Peyer's patch (tissue), 4 donors: ENCODE measurements at regions not wholly inside any gene's neighbourhood (a gene's known extent, or its start where the extent isn't known, plus 50 kb on each side); places are given as distances from the start of the nearest gene placed in this dataset.
"Not testable (repeated sequence)": the region's sequence is repeated elsewhere in the genome, so short reads cannot be mapped to it uniquely, and the experiment has no call there.

Source experiments
- DNase-seq, 3 donors: peaks; one replicate each; pipeline ENCODE4 v3.0.0-alpha.2; 2017 to 2019
- H3K27ac ChIP-seq, 4 donors: fragments of 200-600 bp; sonication (generic); one replicate each; pipeline ENCODE4 v1.5.1; 2016 to 2019
- H3K27me3 ChIP-seq, 2 donors: fragments of 200-600 bp; sonication (generic); one replicate each; pipeline ENCODE4 v1.5.1; 2019
- H3K36me3 ChIP-seq, 3 donors: fragments of 200-600 bp; sonication (generic); one replicate each; pipeline ENCODE4 v1.5.1; 2016 to 2019
- H3K4me1 ChIP-seq, 4 donors: fragments of 200-600 bp; sonication (generic); one replicate each; pipeline ENCODE4 v1.5.1; 2016 to 2019
- H3K4me3 ChIP-seq, 4 donors: fragments of 200-600 bp; sonication (generic); 1 replicate in 3 of 4; 2 replicates in 1 of 4; pipeline ENCODE4 v1.5.1; 2016 to 2019; ENCODE audit warnings: mild to moderate bottlenecking in 1 of 4
- H3K9me3 ChIP-seq, 4 donors: fragments of 200-600 bp; sonication (generic); one replicate each; pipeline ENCODE4 v1.5.1; 2016 to 2019; ENCODE audit warnings: mild to moderate bottlenecking in 1 of 4
- CTCF ChIP-seq, 6 experiments: fragments of 450-650 bp in 4 of 6; fragments of 200-600 bp in 2 of 6; sonication (generic) in 1 of 6; IDR thresholded peaks; one replicate each; pipeline ENCODE4 v1.5.1; 2017 to 2019; ENCODE audit warnings: antibody characterized with exemption in 6 of 6, mild to moderate bottlenecking in 3 of 6, moderate library complexity in 1 of 6

- not testable (repeated sequence) for H3K27me3 ChIP-seq, H3K36me3 ChIP-seq, H3K27ac ChIP-seq, H3K9me3 ChIP-seq, H3K4me1 ChIP-seq, H3K4me3 ChIP-seq, DNase-seq
Measured at GRCh38 chr5:177892357-177892665, 103.7 kb downstream of the PROP1 start.

GRCh38 chr5:177891547-177892356, 104.3 kb downstream of the PROP1 start:
- not testable (repeated sequence) for H3K27ac ChIP-seq, H3K9me3 ChIP-seq, H3K36me3 ChIP-seq, H3K27me3 ChIP-seq, H3K4me1 ChIP-seq, H3K4me3 ChIP-seq
- peak in 1 of 6 experiments; percentile 37 for TF ChIP-seq CTCF (IDR thresholded peaks at IDR 0.05)
- DNase-seq, result peak in 1 of 3 donors; percentile 48

GRCh38 chr5:177883295-177883694, 100.6 kb upstream of the FAM153A start:
- not testable (repeated sequence) for H3K4me1 ChIP-seq, H3K36me3 ChIP-seq, H3K27ac ChIP-seq, H3K4me3 ChIP-seq, H3K9me3 ChIP-seq, H3K27me3 ChIP-seq, DNase-seq

- not testable (repeated sequence) for H3K27me3 ChIP-seq, H3K4me1 ChIP-seq, H3K27ac ChIP-seq, H3K36me3 ChIP-seq, DNase-seq, H3K9me3 ChIP-seq
- peak overlapping the region in 3 of 4 donors; percentile 30 to 53 (median 50) for H3K4me3 ChIP-seq
Measured at GRCh38 chr5:177875900-177876238, 93.2 kb upstream of the FAM153A start.

GRCh38 chr5:177875013-177875899, 92.6 kb upstream of the FAM153A start:
- not testable (repeated sequence) for DNase-seq, H3K9me3 ChIP-seq, H3K36me3 ChIP-seq, H3K27ac ChIP-seq, H3K27me3 ChIP-seq, H3K4me1 ChIP-seq
- H3K4me3 ChIP-seq, result peak overlapping the region in 3 of 4 donors; percentile 30 to 53 (median 50)

- not testable (repeated sequence) for H3K27me3 ChIP-seq, H3K36me3 ChIP-seq, H3K9me3 ChIP-seq, H3K4me1 ChIP-seq, DNase-seq, H3K27ac ChIP-seq, H3K4me3 ChIP-seq
Measured at GRCh38 chr5:177863822-177864446, 81.2 kb upstream of the FAM153A start.

- not testable (repeated sequence) for H3K27me3 ChIP-seq, H3K36me3 ChIP-seq, H3K27ac ChIP-seq, H3K9me3 ChIP-seq, H3K4me3 ChIP-seq, DNase-seq, H3K4me1 ChIP-seq
Measured at GRCh38 chr5:177857642-177858200, 75.0 kb upstream of the FAM153A start.

GRCh38 chr5:177856474-177856873, 73.8 kb upstream of the FAM153A start:
- H3K36me3 ChIP-seq, H3K4me3 ChIP-seq, H3K4me1 ChIP-seq, H3K9me3 ChIP-seq, H3K27ac ChIP-seq, DNase-seq, H3K27me3 ChIP-seq: not testable (repeated sequence)

- not testable (repeated sequence) for H3K4me3 ChIP-seq, H3K27ac ChIP-seq, H3K4me1 ChIP-seq, DNase-seq, H3K9me3 ChIP-seq, H3K27me3 ChIP-seq, H3K36me3 ChIP-seq
Measured at GRCh38 chr5:177847914-177848313, 65.2 kb upstream of the FAM153A start.

GRCh38 chr5:177846598-177846997, 63.9 kb upstream of the FAM153A start:
- H3K4me1 ChIP-seq, DNase-seq, H3K27me3 ChIP-seq, H3K4me3 ChIP-seq, H3K27ac ChIP-seq, H3K36me3 ChIP-seq, H3K9me3 ChIP-seq: not testable (repeated sequence)

GRCh38 chr5:177845906-177846305, 63.2 kb upstream of the FAM153A start:
- not testable (repeated sequence) for DNase-seq, H3K27ac ChIP-seq, H3K4me3 ChIP-seq, H3K27me3 ChIP-seq, H3K36me3 ChIP-seq, H3K9me3 ChIP-seq, H3K4me1 ChIP-seq

- H3K9me3 ChIP-seq, H3K4me1 ChIP-seq, H3K4me3 ChIP-seq, H3K36me3 ChIP-seq, H3K27ac ChIP-seq, H3K27me3 ChIP-seq, DNase-seq: not testable (repeated sequence)
Measured at GRCh38 chr5:177836191-177836590, 53.5 kb upstream of the FAM153A start.
